ENCODE measurements at regions not wholly inside any gene's neighbourhood (a gene's known extent, or its start where the extent isn't known, plus 50 kb on each side); places are given as distances from the start of the nearest gene placed in this dataset.

DNA sequence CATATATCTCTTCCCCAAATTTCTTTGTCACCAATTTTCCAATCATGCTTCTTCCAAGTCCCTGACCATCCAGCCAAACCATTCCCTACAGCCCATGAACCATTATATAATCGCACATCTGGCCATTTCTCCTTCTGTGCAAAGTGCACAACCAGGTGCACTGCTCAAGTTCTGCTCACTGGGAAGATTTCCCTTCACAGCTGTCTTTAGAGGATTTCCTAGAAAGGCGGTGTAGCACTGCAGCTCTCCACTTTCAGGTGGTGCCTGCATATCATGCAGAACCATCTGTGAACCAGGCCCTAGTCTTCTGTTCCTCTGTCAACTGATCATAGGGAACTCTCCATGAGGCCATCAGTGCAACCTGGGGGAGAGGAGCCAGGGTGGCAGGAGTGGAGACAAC lies 95.0 kb upstream of the CABCOCO1 start:
- 94 to 100% methylated on average over 2 of the region's 2 CpGs for WGBS, 2 donors (ENCODE audit: low coverage in 1 of 2)
- Histone ChIP-seq H3K4me3 (no peak overlapping the region), H3K27ac (no peak overlapping the region), H3K9me3 (peaks cover 0 to 19% (median 0%) of the 10 kb centered on the region in 3 donors), H3K36me3 (no peaks in the 10 kb centered on the region), H3K27me3 (no peaks in the 10 kb centered on the region), H3K4me1 (no peaks in the 10 kb centered on the region)
- TF ChIP-seq EP300 (IDR thresholded peaks at IDR 0.05) (no peak), POLR2A (IDR thresholded peaks at IDR 0.05) (no peak), POLR2AphosphoS5 (IDR thresholded peaks at IDR 0.05) (no peak)
- TF ChIP-seq, protein P1, sequence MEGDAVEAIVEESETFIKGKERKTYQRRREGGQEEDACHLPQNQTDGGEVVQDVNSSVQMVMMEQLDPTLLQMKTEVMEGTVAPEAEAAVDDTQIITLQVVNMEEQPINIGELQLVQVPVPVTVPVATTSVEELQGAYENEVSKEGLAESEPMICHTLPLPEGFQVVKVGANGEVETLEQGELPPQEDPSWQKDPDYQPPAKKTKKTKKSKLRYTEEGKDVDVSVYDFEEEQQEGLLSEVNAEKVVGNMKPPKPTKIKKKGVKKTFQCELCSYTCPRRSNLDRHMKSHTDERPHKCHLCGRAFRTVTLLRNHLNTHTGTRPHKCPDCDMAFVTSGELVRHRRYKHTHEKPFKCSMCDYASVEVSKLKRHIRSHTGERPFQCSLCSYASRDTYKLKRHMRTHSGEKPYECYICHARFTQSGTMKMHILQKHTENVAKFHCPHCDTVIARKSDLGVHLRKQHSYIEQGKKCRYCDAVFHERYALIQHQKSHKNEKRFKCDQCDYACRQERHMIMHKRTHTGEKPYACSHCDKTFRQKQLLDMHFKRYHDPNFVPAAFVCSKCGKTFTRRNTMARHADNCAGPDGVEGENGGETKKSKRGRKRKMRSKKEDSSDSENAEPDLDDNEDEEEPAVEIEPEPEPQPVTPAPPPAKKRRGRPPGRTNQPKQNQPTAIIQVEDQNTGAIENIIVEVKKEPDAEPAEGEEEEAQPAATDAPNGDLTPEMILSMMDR (IDR thresholded peaks at IDR 0.05) = no peak
- ATAC-seq = no peak

DNA sequence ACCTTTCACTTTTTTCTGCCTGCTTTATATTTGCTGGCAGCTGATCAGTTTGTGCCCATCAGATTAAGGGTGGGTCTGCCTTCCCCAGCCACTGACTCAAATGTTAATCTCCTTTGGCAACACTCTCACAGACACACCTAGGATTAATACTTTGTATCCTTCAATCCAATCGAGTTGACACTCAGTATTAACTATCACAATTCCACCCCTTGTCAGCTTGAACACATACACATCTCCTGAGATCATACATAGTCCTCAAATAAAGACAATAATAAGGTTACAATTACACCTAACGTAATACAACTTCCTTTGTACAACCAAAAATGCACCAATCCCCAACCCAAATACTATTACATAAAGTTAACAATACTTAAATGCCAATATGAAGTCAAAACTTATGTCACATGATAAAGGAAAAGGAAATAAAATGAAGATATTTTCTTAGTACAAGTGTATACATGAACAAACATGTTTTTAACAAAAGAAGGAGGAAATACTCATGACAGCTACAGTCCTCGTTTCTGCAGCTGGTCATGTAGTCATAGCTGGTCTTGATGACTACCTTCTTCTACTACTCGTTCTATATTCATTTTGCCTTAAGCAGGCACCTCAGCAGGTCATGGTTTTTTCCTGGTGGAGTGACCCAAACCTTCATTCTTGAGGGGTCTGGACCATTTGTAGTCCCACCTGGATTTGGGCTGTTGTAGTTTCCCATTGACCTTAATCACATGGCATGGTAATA lies 96.7 kb upstream of the CABCOCO1 start:
- no peaks in the 10 kb centered on the region for H3K36me3 ChIP-seq
- H3K27me3 ChIP-seq = no peaks in the 10 kb centered on the region
- peaks cover 0 to 19% (median 0%) of the 10 kb centered on the region in 3 donors for H3K9me3 ChIP-seq
- H3K27ac ChIP-seq = no peak overlapping the region
- H3K4me1 ChIP-seq = no peaks in the 10 kb centered on the region
- H3K4me3 ChIP-seq = no peak overlapping the region
- ATAC-seq = no peak
- WGBS, 2 donors (ENCODE audit: low coverage in 1 of 2) = 80 to 96% methylated on average over 3 to 4 of the region's 4 CpGs
- TF ChIP-seq, protein P1 (IDR thresholded peaks at IDR 0.05) = no peak
- TF ChIP-seq EP300 (IDR thresholded peaks at IDR 0.05) (no peak), POLR2A (IDR thresholded peaks at IDR 0.05) (no peak), POLR2AphosphoS5 (IDR thresholded peaks at IDR 0.05) (no peak)

DNA sequence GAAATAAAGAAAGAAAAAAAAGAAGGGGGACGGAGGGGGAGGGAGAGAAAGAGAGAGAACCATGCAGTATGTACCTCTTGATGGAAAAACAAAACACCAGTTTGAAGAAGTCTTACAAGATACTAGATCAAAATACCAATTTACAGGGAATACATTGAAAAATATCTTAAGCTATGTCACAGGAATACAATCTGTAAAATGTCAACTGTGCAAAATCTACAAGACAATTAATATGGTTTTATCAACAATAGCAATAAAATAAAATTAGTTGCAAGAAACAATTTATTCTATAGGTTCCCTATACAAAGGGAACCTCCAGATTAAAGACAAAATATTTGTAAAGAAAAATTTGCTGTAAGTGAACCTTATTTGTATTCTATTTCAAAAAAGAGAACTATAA lies 98.3 kb upstream of the CABCOCO1 start:
- Histone ChIP-seq H3K4me1 (no peaks in the 10 kb centered on the region), H3K4me3 (no peak overlapping the region), H3K9me3 (peaks cover 0 to 4% (median 0%) of the 10 kb centered on the region in 3 donors), H3K27ac (no peak overlapping the region), H3K27me3 (no peaks in the 10 kb centered on the region), H3K36me3 (no peaks in the 10 kb centered on the region)
- ATAC-seq = no peak
- TF ChIP-seq POLR2AphosphoS5 (IDR thresholded peaks at IDR 0.05) (no peak), EP300 (IDR thresholded peaks at IDR 0.05) (no peak), POLR2A (IDR thresholded peaks at IDR 0.05) (no peak)
- TF ChIP-seq, protein P1 (IDR thresholded peaks at IDR 0.05) = no peak
- 57 to 100% methylated on average over 1 of the region's 1 CpG for WGBS, 2 donors (ENCODE audit: low coverage in 1 of 2)

DNA sequence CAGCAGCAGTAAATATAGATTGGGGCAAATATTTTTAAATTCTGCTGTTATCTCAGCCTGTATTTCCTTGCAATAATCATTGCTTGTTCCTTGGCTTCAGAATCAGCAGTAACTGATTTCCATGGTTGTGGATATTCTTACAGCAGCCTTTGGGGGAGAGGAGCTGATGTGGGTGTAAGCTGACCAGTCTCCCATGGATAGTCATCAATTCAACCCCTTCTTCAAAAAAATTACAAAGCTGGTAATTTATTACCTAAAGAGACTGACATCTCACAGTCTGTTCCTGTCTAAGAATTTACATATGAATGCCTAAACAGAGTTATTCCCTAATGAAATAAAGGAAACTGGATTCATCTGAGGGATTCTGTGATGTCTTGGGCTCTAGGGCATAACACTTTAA lies 103.1 kb upstream of the CABCOCO1 start:
- H3K9me3 ChIP-seq = no peaks in the 10 kb centered on the region

DNA sequence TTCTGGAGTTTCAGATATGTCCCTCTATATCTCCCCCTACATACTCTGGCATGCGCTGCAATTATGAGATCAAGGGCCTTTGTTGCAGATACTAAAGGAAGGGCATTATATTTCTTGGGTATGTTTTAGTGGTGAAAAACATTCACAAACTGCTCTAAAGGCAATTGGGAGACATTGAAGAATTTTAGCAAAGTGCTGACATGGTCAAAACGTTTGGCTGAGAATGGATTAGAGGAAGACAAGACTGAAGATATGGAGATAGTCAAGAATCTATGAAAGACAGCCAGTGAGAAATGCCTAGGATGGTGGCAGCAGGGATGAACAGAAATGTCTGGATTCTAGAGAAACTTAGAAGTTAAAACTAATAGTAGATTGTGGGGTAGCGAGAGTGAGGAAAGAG lies 104.5 kb upstream of the CABCOCO1 start:
- H3K4me1 ChIP-seq = no peaks in the 10 kb centered on the region
- H3K27ac ChIP-seq = no peak overlapping the region
- H3K9me3 ChIP-seq = no peaks in the 10 kb centered on the region
- TF ChIP-seq POLR2A (IDR thresholded peaks at IDR 0.05) (no peak), POLR2AphosphoS5 (IDR thresholded peaks at IDR 0.05) (no peak)
- no peaks in the 10 kb centered on the region for H3K27me3 ChIP-seq
- H3K4me3 ChIP-seq = no peak overlapping the region
- ATAC-seq = no peak
- 50 to 88% methylated on average over 1 to 3 of the region's 3 CpGs for WGBS, 2 donors (ENCODE audit: low coverage in 1 of 2)
- H3K36me3 ChIP-seq = no peaks in the 10 kb centered on the region

More for the DNA sequence above, 103.1 kb upstream of the CABCOCO1 start:
- H3K27ac ChIP-seq = no peak overlapping the region
- no peaks in the 10 kb centered on the region for H3K36me3 ChIP-seq
- no peak for ATAC-seq
- no peaks in the 10 kb centered on the region for H3K27me3 ChIP-seq
- H3K4me3 ChIP-seq = no peak overlapping the region
- no peaks in the 10 kb centered on the region for H3K4me1 ChIP-seq
- no peak for TF ChIP-seq POLR2A (IDR thresholded peaks at IDR 0.05)
- TF ChIP-seq POLR2AphosphoS5 (IDR thresholded peaks at IDR 0.05) = no peak
- TF ChIP-seq, protein P1 (IDR thresholded peaks at IDR 0.05) = no peak
